Endodermal cell (in vitro differentiated cells): ENCODE measurements at regions not wholly inside any gene's neighbourhood (a gene's known extent, or its start where the extent isn't known, plus 50 kb on each side); places are given as distances from the start of the nearest gene placed in this dataset.
"Not testable (repeated sequence)": the region's sequence is repeated elsewhere in the genome, so short reads cannot be mapped to it uniquely, and the experiment has no call there.

Experiments used
- DNase-seq: peaks from one replicate; pipeline ENCODE4 v3.0.0-alpha.2; 2017
- H3K27ac ChIP-seq: 2 replicates; pipeline ENCODE4 v1.5.1; 2013; ENCODE audit warnings: mild to moderate bottlenecking, low read depth, low read length, moderate library complexity
- H3K27me3 ChIP-seq: 2 replicates; pipeline ENCODE4 v1.6.1; 2013; ENCODE audit warnings: mild to moderate bottlenecking, low read length, moderate library complexity; ENCODE audit not compliant: insufficient read depth, control insufficient read depth, poor library complexity, severe bottlenecking
- H3K36me3 ChIP-seq: 2 replicates; pipeline ENCODE4 v1.7.0; 2013; ENCODE audit warnings: mild to moderate bottlenecking, low read length, moderate library complexity; ENCODE audit not compliant: control insufficient read depth, insufficient read depth
- H3K4me1 ChIP-seq: one replicate; pipeline ENCODE4 v1.7.0; 2013; ENCODE audit warnings: low read length; ENCODE audit not compliant: control insufficient read depth, insufficient read depth
- H3K4me3 ChIP-seq: 2 replicates; pipeline ENCODE4 v1.5.1; 2013; ENCODE audit warnings: mild to moderate bottlenecking, low read length, moderate library complexity
- H3K9ac ChIP-seq: 2 replicates; pipeline ENCODE4 v1.6.1; 2013; ENCODE audit warnings: mild to moderate bottlenecking, low read length, moderate library complexity; ENCODE audit not compliant: poor library complexity, severe bottlenecking; ENCODE audit errors: extremely low read depth
- H3K9me3 ChIP-seq: 2 replicates; pipeline ENCODE4 v1.6.1; 2013; ENCODE audit warnings: mild to moderate bottlenecking, low read length, moderate library complexity; ENCODE audit not compliant: control insufficient read depth
- H3K27ac Mint-ChIP-seq: 2 replicates; pipeline ENCODE4 v1.8.0; 2020; ENCODE audit warnings: mixed read lengths
- H3K27me3 Mint-ChIP-seq: 2 replicates; pipeline ENCODE4 v1.8.0; 2021; ENCODE audit warnings: mild to moderate bottlenecking, mixed read lengths; ENCODE audit not compliant: insufficient read depth
- H3K36me3 Mint-ChIP-seq: 2 replicates; pipeline ENCODE4 v1.8.0; 2020; ENCODE audit warnings: low read depth, mixed read lengths
- H3K4me1 Mint-ChIP-seq: 2 replicates; pipeline ENCODE4 v1.8.0; 2020; ENCODE audit warnings: mixed read lengths
- H3K4me3 Mint-ChIP-seq: 2 replicates; pipeline ENCODE4 v1.8.0; 2020; ENCODE audit warnings: mild to moderate bottlenecking, moderate library complexity, mixed read lengths
- H3K9me3 Mint-ChIP-seq: 2 replicates; pipeline ENCODE4 v1.8.0; 2020; ENCODE audit warnings: mild to moderate bottlenecking, mixed read lengths
- WGBS, 2 experiments: methylation state at CpG; one replicate each; pipeline versions ENCODE4 v1.1.5 to v1.1.7; 2013; ENCODE audit warnings: missing lambda C conversion rate in 2 of 2, mixed read lengths in 1 of 2; ENCODE audit not compliant: insufficient coverage in 1 of 2, insufficient read length in 1 of 2; 5-methylcytosine and 5-hydroxymethylcytosine counted together
- TF ChIP-seq, protein P1 (sequence below): fragments of 200-600 bp; sonication (generic); conservative IDR thresholded peaks from 2 replicates; pipeline ENCODE4 v1.5.0; 2021; ENCODE audit warnings: antibody characterized with exemption, mild to moderate bottlenecking

DNA sequence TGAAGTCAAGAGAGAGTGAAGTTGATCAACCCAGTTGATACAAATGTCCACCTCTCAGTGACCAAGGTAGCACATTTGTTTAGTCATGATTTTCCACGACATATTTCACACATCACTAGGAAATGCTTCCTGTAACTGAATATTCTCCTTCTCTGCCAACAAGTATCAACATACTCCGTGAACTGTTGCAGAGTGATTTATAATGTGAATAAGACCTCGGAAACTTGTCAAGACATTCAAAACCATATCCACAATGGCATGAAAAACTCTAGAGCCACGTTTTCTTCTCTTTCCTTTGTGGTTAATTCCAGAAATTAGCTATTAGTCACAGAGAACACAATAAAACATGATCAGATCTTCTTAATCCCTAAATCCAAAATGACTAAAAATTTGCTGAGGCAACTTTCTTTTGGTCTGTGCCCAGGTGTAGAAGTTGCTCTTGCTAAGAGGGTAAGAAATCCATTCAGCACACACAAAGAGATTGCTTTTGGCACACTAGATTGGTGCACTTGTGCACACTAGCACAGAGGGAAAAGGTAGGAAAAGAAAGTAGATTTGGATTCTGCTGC is 244.3 kb upstream of the NRIP1 start:
- no peaks in the 10 kb centered on the region for H3K4me1 Mint-ChIP-seq
- H3K27ac Mint-ChIP-seq = no peak overlapping the region
- no peaks in the 10 kb centered on the region for H3K36me3 Mint-ChIP-seq
- no peaks in the 10 kb centered on the region for H3K9me3 Mint-ChIP-seq
- no peak overlapping the region for H3K4me3 Mint-ChIP-seq
- H3K4me3 ChIP-seq = no peak overlapping the region
- no peaks in the 10 kb centered on the region for H3K27me3 Mint-ChIP-seq
- H3K36me3 ChIP-seq = no peaks in the 10 kb centered on the region
- H3K9me3 ChIP-seq = no peaks in the 10 kb centered on the region
- 80 to 90% methylated on average over 1 to 3 of the region's 4 CpGs for WGBS, 2 experiments
- no peak overlapping the region for H3K9ac ChIP-seq
- TF ChIP-seq, protein P1, sequence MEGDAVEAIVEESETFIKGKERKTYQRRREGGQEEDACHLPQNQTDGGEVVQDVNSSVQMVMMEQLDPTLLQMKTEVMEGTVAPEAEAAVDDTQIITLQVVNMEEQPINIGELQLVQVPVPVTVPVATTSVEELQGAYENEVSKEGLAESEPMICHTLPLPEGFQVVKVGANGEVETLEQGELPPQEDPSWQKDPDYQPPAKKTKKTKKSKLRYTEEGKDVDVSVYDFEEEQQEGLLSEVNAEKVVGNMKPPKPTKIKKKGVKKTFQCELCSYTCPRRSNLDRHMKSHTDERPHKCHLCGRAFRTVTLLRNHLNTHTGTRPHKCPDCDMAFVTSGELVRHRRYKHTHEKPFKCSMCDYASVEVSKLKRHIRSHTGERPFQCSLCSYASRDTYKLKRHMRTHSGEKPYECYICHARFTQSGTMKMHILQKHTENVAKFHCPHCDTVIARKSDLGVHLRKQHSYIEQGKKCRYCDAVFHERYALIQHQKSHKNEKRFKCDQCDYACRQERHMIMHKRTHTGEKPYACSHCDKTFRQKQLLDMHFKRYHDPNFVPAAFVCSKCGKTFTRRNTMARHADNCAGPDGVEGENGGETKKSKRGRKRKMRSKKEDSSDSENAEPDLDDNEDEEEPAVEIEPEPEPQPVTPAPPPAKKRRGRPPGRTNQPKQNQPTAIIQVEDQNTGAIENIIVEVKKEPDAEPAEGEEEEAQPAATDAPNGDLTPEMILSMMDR = no peak
- no peaks in the 10 kb centered on the region for H3K4me1 ChIP-seq
- H3K27ac ChIP-seq = no peak overlapping the region
- no peaks in the 10 kb centered on the region for H3K27me3 ChIP-seq
- no peak for DNase-seq

DNA sequence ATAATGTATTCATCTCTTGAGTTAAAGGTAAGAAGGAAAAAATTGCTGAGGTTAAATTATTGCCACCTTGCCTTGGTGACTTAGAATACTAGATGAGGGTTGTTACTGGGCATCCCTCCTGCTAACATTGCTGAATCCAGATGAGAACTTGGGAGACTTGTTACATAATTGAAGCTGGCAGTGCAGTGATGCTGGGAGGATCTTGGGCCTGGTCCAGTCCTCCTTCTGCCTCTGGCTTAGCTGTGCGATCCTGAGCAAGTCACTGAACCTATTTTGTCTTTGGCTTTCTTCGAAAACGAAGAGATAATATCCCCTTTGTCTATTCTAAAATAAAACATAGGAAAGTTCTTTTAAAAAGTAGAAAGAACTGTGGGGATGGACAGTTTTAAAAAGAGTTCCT is 244.9 kb upstream of the NRIP1 start:
- Histone ChIP-seq H3K36me3 (no peaks in the 10 kb centered on the region), H3K9me3 (no peaks in the 10 kb centered on the region), H3K4me3 (no peak overlapping the region), H3K27ac (no peak overlapping the region), H3K9ac (no peak overlapping the region), H3K27me3 (no peaks in the 10 kb centered on the region), H3K4me1 (no peaks in the 10 kb centered on the region)
- Mint-ChIP-seq H3K27ac (no peak overlapping the region), H3K9me3 (no peaks in the 10 kb centered on the region), H3K4me3 (no peak overlapping the region), H3K27me3 (no peaks in the 10 kb centered on the region), H3K4me1 (no peaks in the 10 kb centered on the region), H3K36me3 (no peaks in the 10 kb centered on the region)
- 100% methylated on average over 1 of the region's 3 CpGs; no CpG with 5 or more reads in 1 of the 2 experiments for WGBS, 2 experiments
- no peak for DNase-seq
- TF ChIP-seq, protein P1 = no peak

DNA sequence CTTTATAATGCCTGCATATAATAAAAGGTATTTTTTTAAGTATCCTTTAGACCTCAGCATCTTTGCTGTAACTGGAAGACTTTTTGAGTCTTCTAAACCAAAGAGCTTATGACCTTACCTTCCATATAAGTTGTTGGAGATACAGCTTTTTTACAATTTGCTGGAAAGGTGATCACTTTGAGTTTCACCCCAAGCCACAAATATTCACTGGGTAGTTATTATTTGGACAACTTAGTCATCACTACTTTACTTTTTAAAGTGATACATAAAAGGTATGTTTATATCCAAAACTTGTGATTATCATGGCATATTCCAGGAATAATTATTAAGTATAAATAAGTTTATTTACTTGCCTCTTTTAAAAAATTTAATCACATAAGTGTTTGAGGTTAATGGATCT is 246.7 kb upstream of the NRIP1 start:
- Mint-ChIP-seq H3K27me3 (no peaks in the 10 kb centered on the region), H3K27ac (no peak overlapping the region), H3K4me3 (no peak overlapping the region), H3K9me3 (no peaks in the 10 kb centered on the region), H3K4me1 (no peaks in the 10 kb centered on the region), H3K36me3 (no peaks in the 10 kb centered on the region)
- H3K9me3 ChIP-seq = peaks cover 3% of the 10 kb centered on the region
- no peak overlapping the region for H3K27ac ChIP-seq
- no peaks in the 10 kb centered on the region for H3K27me3 ChIP-seq
- no peaks in the 10 kb centered on the region for H3K36me3 ChIP-seq
- no peak overlapping the region for H3K9ac ChIP-seq
- no peak for DNase-seq
- no peak overlapping the region for H3K4me3 ChIP-seq
- H3K4me1 ChIP-seq = no peaks in the 10 kb centered on the region
- TF ChIP-seq, protein P1 = no peak

DNA sequence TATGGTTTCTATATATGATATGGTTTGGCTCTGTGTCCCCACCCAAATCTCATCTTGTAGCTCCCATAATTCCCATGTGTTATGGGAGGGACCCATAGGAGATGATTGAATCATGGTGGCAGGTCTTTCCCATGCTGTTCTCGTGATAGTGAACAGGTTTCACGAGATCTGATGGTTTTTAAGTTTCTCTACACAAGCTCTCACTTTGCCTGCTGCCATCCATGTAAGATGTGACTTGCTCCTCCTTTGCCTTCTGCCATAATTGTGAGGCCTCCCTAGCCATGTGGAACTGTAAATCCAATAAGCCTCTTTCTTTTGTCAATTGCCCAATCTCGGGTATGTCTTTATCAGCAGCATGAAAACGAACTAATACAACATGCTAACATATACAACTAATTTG is 252.2 kb upstream of the NRIP1 start:
- not testable (repeated sequence) for H3K4me1 Mint-ChIP-seq, H3K4me1 ChIP-seq, H3K27me3 ChIP-seq, H3K36me3 Mint-ChIP-seq, H3K4me3 ChIP-seq, H3K9me3 Mint-ChIP-seq, H3K4me3 Mint-ChIP-seq, H3K27ac ChIP-seq, H3K36me3 ChIP-seq, H3K27me3 Mint-ChIP-seq, H3K27ac Mint-ChIP-seq, DNase-seq, H3K9ac ChIP-seq
- 91 to 96% methylated on average over 2 to 4 of the region's 4 CpGs for WGBS, 2 experiments
- H3K9me3 ChIP-seq = peaks cover 13% of the 10 kb centered on the region
